ENCODE measurements at regions not wholly inside any gene's neighbourhood (a gene's known extent, or its start where the extent isn't known, plus 50 kb on each side); places are given as distances from the start of the nearest gene placed in this dataset.

GRCh38 chr9:135204177-135204576, 116.7 kb downstream of the OLFM1 start:
- TF ChIP-seq POLR2A (IDR thresholded peaks at IDR 0.05), result no peak
- no peak for TF ChIP-seq CTCF (IDR thresholded peaks at IDR 0.05)
